Kidney epithelial cell (primary cell): ENCODE measurements at regions not wholly inside any gene's neighbourhood (a gene's known extent, or its start where the extent isn't known, plus 50 kb on each side); places are given as distances from the start of the nearest gene placed in this dataset.

ENCODE experiments used
- DNase-seq: peaks from one replicate; pipeline ENCODE4 v3.0.0-alpha.2; 2010; ENCODE audit warnings: low read depth
- H3K27me3 ChIP-seq: 2 replicates; pipeline ENCODE4 v1.6.0; 2011; ENCODE audit warnings: low read length; ENCODE audit not compliant: control insufficient read depth, insufficient read depth
- H3K36me3 ChIP-seq: 2 replicates; pipeline ENCODE4 v1.5.1; 2011; ENCODE audit warnings: low read length; ENCODE audit not compliant: control insufficient read depth, insufficient read depth
- H3K4me3 ChIP-seq: 2 replicates; pipeline ENCODE4 v1.5.1; 2011; ENCODE audit warnings: low read depth, mild to moderate bottlenecking, control low read depth, low read length
- CTCF ChIP-seq: IDR thresholded peaks from 2 replicates; pipeline ENCODE4 v1.5.1; 2011; ENCODE audit warnings: mild to moderate bottlenecking, moderate library complexity, low read length, control low read depth, inconsistent platforms; ENCODE audit not compliant: insufficient read depth, poor library complexity, severe bottlenecking

GRCh38 chr1:193408782-193409293, 222.4 kb upstream of the B3GALT2 start:
- no peak for TF ChIP-seq CTCF
- H3K4me3 ChIP-seq: no peak overlapping the region
- H3K36me3 ChIP-seq: no peaks in the 10 kb centered on the region
- DNase-seq: peak; percentile 45
- H3K27me3 ChIP-seq: no peaks in the 10 kb centered on the region

GRCh38 chr1:193406901-193407300, 220.5 kb upstream of the B3GALT2 start:
- no peak for DNase-seq
- no peak overlapping the region for H3K4me3 ChIP-seq
- no peaks in the 10 kb centered on the region for H3K27me3 ChIP-seq
- H3K36me3 ChIP-seq: no peaks in the 10 kb centered on the region
- peak; percentile 69 for TF ChIP-seq CTCF

- Histone ChIP-seq H3K36me3 (no peaks in the 10 kb centered on the region), H3K27me3 (no peaks in the 10 kb centered on the region), H3K4me3 (no peak overlapping the region)
- no peak for TF ChIP-seq CTCF
- DNase-seq: no peak
Measured at GRCh38 chr1:193404236-193404635, 217.8 kb upstream of the B3GALT2 start.

GRCh38 chr1:193402977-193403376, 216.6 kb upstream of the B3GALT2 start:
- TF ChIP-seq CTCF: no peak
- peak; percentile 19 for DNase-seq
- H3K36me3 ChIP-seq: no peaks in the 10 kb centered on the region

GRCh38 chr1:193402037-193402436, 215.6 kb upstream of the B3GALT2 start:
- TF ChIP-seq CTCF: no peak
- Histone ChIP-seq H3K27me3 (no peaks in the 10 kb centered on the region), H3K4me3 (no peak overlapping the region), H3K36me3 (no peaks in the 10 kb centered on the region)
- DNase-seq: no peak

More at GRCh38 chr1:193402977-193403376, 216.6 kb upstream of the B3GALT2 start:
- Histone ChIP-seq H3K27me3 (no peaks in the 10 kb centered on the region), H3K4me3 (no peak overlapping the region)

- no peak for DNase-seq
Measured at GRCh38 chr1:193394336-193394735, 207.9 kb upstream of the B3GALT2 start.

More at GRCh38 chr1:193394336-193394735, 207.9 kb upstream of the B3GALT2 start:
- no peaks in the 10 kb centered on the region for H3K27me3 ChIP-seq
- H3K36me3 ChIP-seq: no peaks in the 10 kb centered on the region
- H3K4me3 ChIP-seq: no peak overlapping the region
- TF ChIP-seq CTCF: no peak
